Dendritic cell treated with granulocyte-macrophage colony-stimulating factor and Interleukin-4, amounts not matched to agents 40 ng/mL and 50 ng/mL, for 4 days (primary cell): ENCODE measurements at regions not wholly inside any gene's neighbourhood (a gene's known extent, or its start where the extent isn't known, plus 50 kb on each side); places are given as distances from the start of the nearest gene placed in this dataset.

Experiments used
- H3K27ac Mint-ChIP-seq: one replicate; pipeline ENCODE4 v1.8.0; 2022; ENCODE audit warnings: mild to moderate bottlenecking, mixed read lengths
- H3K27me3 Mint-ChIP-seq: one replicate; pipeline ENCODE4 v1.8.0; 2022; ENCODE audit warnings: mild to moderate bottlenecking, mixed read lengths
- H3K36me3 Mint-ChIP-seq: one replicate; pipeline ENCODE4 v1.8.0; 2022; ENCODE audit warnings: low read depth, mixed read lengths
- H3K4me1 Mint-ChIP-seq: one replicate; pipeline ENCODE4 v1.8.0; 2022; ENCODE audit warnings: low read depth, mixed read lengths
- H3K4me3 Mint-ChIP-seq: one replicate; pipeline ENCODE4 v1.8.0; 2022; ENCODE audit warnings: mild to moderate bottlenecking, moderate library complexity, mixed read lengths
- H3K9me3 Mint-ChIP-seq: one replicate; pipeline ENCODE4 v1.8.0; 2022; ENCODE audit warnings: mixed read lengths
- intact Hi-C: fragments of 100-400 bp; cut with micrococcal nuclease; formaldehyde crosslinking; loops from one replicate; pipeline ENCODE4 v1.15.0; 2022

GRCh38 chr6:28736121-28736520, 187.7 kb downstream of the TRIM27 start:
- H3K4me1 Mint-ChIP-seq: no peaks in the 10 kb centered on the region
- no peak overlapping the region for H3K4me3 Mint-ChIP-seq
- intact Hi-C loops: no loop called here
- H3K27me3 Mint-ChIP-seq: peaks cover 88% of the 10 kb centered on the region
- H3K36me3 Mint-ChIP-seq: no peaks in the 10 kb centered on the region
- no peak overlapping the region for H3K27ac Mint-ChIP-seq
- peaks cover 31% of the 10 kb centered on the region for H3K9me3 Mint-ChIP-seq

GRCh38 chr6:28737750-28738395, 185.9 kb downstream of the TRIM27 start:
- H3K27me3 Mint-ChIP-seq: peaks cover 84% of the 10 kb centered on the region
- H3K4me3 Mint-ChIP-seq: no peak overlapping the region
- intact Hi-C loops: no loop called here
- H3K9me3 Mint-ChIP-seq: peaks cover 39% of the 10 kb centered on the region
- H3K4me1 Mint-ChIP-seq: no peaks in the 10 kb centered on the region
- no peaks in the 10 kb centered on the region for H3K36me3 Mint-ChIP-seq
- H3K27ac Mint-ChIP-seq: no peak overlapping the region

- Mint-ChIP-seq H3K36me3 (no peaks in the 10 kb centered on the region), H3K9me3 (peaks cover 37% of the 10 kb centered on the region), H3K27ac (no peak overlapping the region), H3K4me1 (no peaks in the 10 kb centered on the region), H3K4me3 (no peak overlapping the region), H3K27me3 (peaks cover 83% of the 10 kb centered on the region)
- intact Hi-C loops: no loop called here
Measured at GRCh38 chr6:28738396-28738765, 185.4 kb downstream of the TRIM27 start.

GRCh38 chr6:28741363-28741762, 182.4 kb downstream of the TRIM27 start:
- Mint-ChIP-seq H3K4me1 (no peaks in the 10 kb centered on the region), H3K9me3 (peaks cover 23% of the 10 kb centered on the region), H3K36me3 (no peaks in the 10 kb centered on the region), H3K4me3 (no peak overlapping the region), H3K27ac (no peak overlapping the region), H3K27me3 (peaks cover 69% of the 10 kb centered on the region)
- intact Hi-C loops: no loop called here

GRCh38 chr6:28742668-28743270, 181.0 kb downstream of the TRIM27 start:
- H3K27me3 Mint-ChIP-seq: peaks cover 66% of the 10 kb centered on the region
- no peak overlapping the region for H3K27ac Mint-ChIP-seq
- no peaks in the 10 kb centered on the region for H3K36me3 Mint-ChIP-seq
- no peak overlapping the region for H3K4me3 Mint-ChIP-seq
- intact Hi-C loops: no loop called here
- peaks cover 22% of the 10 kb centered on the region for H3K9me3 Mint-ChIP-seq
- no peaks in the 10 kb centered on the region for H3K4me1 Mint-ChIP-seq

GRCh38 chr6:28743271-28743789, 180.5 kb downstream of the TRIM27 start:
- Mint-ChIP-seq H3K4me3 (no peak overlapping the region), H3K4me1 (no peaks in the 10 kb centered on the region), H3K27me3 (peaks cover 62% of the 10 kb centered on the region), H3K9me3 (peaks cover 17% of the 10 kb centered on the region), H3K36me3 (no peaks in the 10 kb centered on the region), H3K27ac (no peak overlapping the region)
- intact Hi-C loops: no loop called here

- Mint-ChIP-seq H3K4me3 (no peak overlapping the region), H3K36me3 (no peaks in the 10 kb centered on the region), H3K27ac (no peak overlapping the region), H3K27me3 (peaks cover 56% of the 10 kb centered on the region), H3K4me1 (no peaks in the 10 kb centered on the region), H3K9me3 (peaks cover 34% of the 10 kb centered on the region)
- intact Hi-C loops: no loop called here
Measured at GRCh38 chr6:28747083-28747630, 176.6 kb downstream of the TRIM27 start.

- Mint-ChIP-seq H3K9me3 (peaks cover 34% of the 10 kb centered on the region), H3K4me1 (no peaks in the 10 kb centered on the region), H3K27ac (no peak overlapping the region), H3K36me3 (no peaks in the 10 kb centered on the region), H3K4me3 (no peak overlapping the region), H3K27me3 (peaks cover 54% of the 10 kb centered on the region)
- intact Hi-C loops: no loop called here
Measured at GRCh38 chr6:28747631-28748157, 176.1 kb downstream of the TRIM27 start.

- intact Hi-C loops: no loop called here
- Mint-ChIP-seq H3K9me3 (peaks cover 34% of the 10 kb centered on the region), H3K4me1 (no peaks in the 10 kb centered on the region), H3K4me3 (no peak overlapping the region), H3K27me3 (peaks cover 51% of the 10 kb centered on the region), H3K27ac (no peak overlapping the region), H3K36me3 (no peaks in the 10 kb centered on the region)
Measured at GRCh38 chr6:28748192-28748591, 175.6 kb downstream of the TRIM27 start.

- Mint-ChIP-seq H3K4me3 (no peak overlapping the region), H3K27ac (no peak overlapping the region), H3K36me3 (no peaks in the 10 kb centered on the region), H3K9me3 (peaks cover 54% of the 10 kb centered on the region), H3K27me3 (peaks cover 38% of the 10 kb centered on the region), H3K4me1 (no peaks in the 10 kb centered on the region)
- intact Hi-C loops: no loop called here
Measured at GRCh38 chr6:28750926-28751458, 172.8 kb downstream of the TRIM27 start.

GRCh38 chr6:28751514-28751913, 172.3 kb downstream of the TRIM27 start:
- Mint-ChIP-seq H3K4me3 (no peak overlapping the region), H3K4me1 (no peaks in the 10 kb centered on the region), H3K27me3 (peaks cover 36% of the 10 kb centered on the region), H3K27ac (no peak overlapping the region), H3K36me3 (no peaks in the 10 kb centered on the region), H3K9me3 (peaks cover 55% of the 10 kb centered on the region)
- intact Hi-C loops: no loop called here

GRCh38 chr6:28751963-28752350, 171.8 kb downstream of the TRIM27 start:
- Mint-ChIP-seq H3K27ac (no peak overlapping the region), H3K36me3 (no peaks in the 10 kb centered on the region), H3K4me1 (no peaks in the 10 kb centered on the region), H3K9me3 (peaks cover 55% of the 10 kb centered on the region), H3K27me3 (peaks cover 35% of the 10 kb centered on the region), H3K4me3 (no peak overlapping the region)
- intact Hi-C loops: no loop called here

- peaks cover 31% of the 10 kb centered on the region for H3K9me3 Mint-ChIP-seq
- H3K36me3 Mint-ChIP-seq: no peaks in the 10 kb centered on the region
- H3K4me1 Mint-ChIP-seq: no peaks in the 10 kb centered on the region
- H3K4me3 Mint-ChIP-seq: no peak overlapping the region
- no peak overlapping the region for H3K27ac Mint-ChIP-seq
- intact Hi-C loops: no loop called here
- peaks cover 22% of the 10 kb centered on the region for H3K27me3 Mint-ChIP-seq
Measured at GRCh38 chr6:28757429-28758045, 166.2 kb downstream of the TRIM27 start.
